CD4-positive, alpha-beta T cell treated with Interleukin-4 for 1 hour (primary cell): ENCODE measurements at regions not wholly inside any gene's neighbourhood (a gene's known extent, or its start where the extent isn't known, plus 50 kb on each side); places are given as distances from the start of the nearest gene placed in this dataset.
A peak's percentile ranks its signal among the peaks of the same experiment; 100 is the strongest.
"Not testable (repeated sequence)": the region's sequence is repeated elsewhere in the genome, so short reads cannot be mapped to it uniquely, and the experiment has no call there.

ENCODE experiments used
- DNase-seq, 2 donors: peaks; one replicate each; pipeline ENCODE4 v3.0.0-alpha.2; 2020 to 2022

GRCh38 chr11:67940440-67940839 is 63.5 kb downstream of the UNC93B1 start:
- not testable (repeated sequence) for DNase-seq

DNA sequence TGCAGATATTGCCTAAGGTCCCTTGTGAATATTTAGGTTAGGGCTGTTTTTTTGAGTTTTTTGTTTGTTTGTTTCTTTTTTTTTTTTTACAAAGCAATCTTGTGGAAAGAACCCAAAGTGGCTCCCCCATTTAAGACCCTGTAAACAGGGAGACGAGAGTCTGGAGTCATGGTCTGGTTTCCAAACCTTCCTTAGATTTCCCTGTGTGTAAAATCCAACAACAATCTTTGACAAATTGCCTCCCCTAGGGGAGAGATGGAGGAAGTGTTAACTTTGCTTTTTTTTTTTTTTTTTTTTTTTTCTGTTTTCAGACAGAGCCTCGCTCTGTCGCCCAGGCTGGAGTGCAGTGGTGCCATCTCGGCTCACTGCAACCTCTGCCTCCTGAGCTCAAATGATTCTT is 64.9 kb downstream of the UNC93B1 start:
- not testable (repeated sequence) for DNase-seq

GRCh38 chr11:67938371-67938770 is 65.5 kb downstream of the UNC93B1 start:
- not testable (repeated sequence) for DNase-seq

- DNase-seq, result not testable (repeated sequence)
These were observed 80.3 kb downstream of the UNC93B1 start for GRCh38 chr11:67923565-67923964.

DNA sequence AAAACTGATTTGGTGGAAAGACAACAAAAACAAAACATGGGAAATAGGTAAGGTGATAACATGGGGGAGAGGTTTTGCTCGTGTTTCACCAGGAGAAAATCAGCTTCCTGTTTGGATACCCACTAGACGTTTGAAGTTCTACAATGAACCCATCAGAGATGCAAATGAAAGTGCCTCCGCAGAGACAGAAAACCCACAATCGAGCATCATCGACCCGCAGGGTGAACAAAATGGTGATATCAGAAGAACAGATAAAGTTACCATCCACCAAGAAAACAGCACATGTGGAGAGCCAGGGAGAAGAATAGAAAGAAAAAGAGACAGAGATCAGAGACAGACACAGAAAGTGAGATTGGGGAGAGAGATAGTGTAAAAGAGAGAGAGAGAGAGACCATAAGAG is 83.4 kb downstream of the UNC93B1 start:
- DNase-seq, result peak; percentile 27 to 30

DNA sequence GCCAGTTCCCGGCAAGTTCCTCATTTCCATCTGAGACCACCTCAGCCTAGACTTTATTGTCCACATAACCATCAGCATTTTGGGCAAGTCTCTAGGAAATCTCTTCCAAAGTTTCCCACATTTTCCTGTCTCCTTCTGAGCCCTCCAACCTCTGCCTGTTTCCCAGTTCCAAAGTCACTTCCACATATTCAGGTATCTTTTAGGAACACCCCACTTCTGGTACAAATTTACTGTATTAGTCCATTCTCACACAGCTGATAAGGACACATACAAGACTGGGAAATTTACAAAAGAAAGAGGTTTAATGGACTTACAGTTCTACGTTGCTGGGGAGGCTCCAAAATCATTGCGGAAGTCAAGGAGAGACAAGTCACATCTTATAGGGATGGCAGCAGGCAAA is 91.7 kb downstream of the UNC93B1 start:
- DNase-seq, result not testable (repeated sequence)

GRCh38 chr11:67911211-67911610 is 92.7 kb downstream of the UNC93B1 start:
- not testable (repeated sequence) for DNase-seq

- DNase-seq, result not testable (repeated sequence)
These were observed 93.1 kb downstream of the UNC93B1 start for GRCh38 chr11:67910803-67911202.

DNA sequence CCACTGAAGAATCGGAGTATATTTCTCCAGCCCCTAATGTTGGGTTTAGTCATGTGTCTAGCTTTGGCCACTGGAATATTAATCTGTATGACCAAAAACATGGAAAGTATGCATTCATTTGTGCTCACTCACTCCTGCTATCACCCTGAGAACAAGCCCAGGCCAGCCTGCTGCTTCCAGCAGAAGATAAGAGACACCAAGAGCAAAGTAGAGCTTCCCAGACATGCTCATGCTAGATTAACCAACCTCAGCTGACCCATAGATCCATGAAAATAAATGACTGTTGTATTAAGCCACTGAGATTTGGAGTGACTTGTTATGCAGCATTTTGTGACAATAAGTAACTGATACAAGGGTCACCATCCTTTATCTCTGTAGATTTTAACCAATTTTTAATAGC is 96.9 kb downstream of the UNC93B1 start:
- not testable (repeated sequence) for DNase-seq

DNA sequence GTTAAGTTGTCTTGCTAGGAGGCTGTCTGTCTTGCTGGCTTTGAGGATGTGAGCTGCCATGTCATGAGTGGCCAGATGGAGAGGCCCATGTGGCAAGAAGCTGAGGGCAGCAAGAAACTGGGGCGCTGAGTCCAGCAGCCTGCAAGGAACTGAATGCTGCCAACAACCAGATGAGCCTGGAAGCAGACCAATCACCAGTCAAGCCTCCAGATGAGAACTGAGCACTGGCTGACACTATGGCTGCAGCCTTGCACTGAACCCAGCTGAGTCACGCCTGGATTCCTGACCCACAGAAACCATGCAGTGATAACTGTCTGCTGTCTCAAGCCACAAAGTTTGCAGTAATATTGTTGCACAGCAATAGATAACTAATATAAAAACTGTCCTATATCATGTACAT is 104.4 kb downstream of the UNC93B1 start:
- DNase-seq, result not testable (repeated sequence)

- not testable (repeated sequence) for DNase-seq
These were observed 110.4 kb downstream of the UNC93B1 start for GRCh38 chr11:67893487-67893886.

DNA sequence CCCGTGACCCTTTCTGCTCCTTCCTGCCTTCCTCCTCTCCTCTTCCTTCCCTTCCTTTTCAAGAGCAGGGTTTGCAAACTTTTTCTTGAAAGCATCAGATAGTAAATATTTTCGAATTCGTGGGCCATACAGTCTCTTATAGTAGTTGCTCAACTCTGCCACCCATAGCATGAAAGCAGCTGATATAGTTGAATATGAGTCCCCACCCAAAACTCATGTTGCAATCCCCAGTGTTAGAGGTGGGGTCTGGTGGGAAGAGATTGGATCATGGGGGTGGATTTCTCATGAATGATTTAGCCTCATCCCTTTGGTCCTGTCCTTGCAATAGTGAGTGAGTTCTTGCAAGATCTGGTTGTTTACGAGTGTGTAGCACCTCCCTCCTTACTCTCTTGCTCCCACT is 114.3 kb downstream of the UNC93B1 start:
- DNase-seq, result not testable (repeated sequence)

DNA sequence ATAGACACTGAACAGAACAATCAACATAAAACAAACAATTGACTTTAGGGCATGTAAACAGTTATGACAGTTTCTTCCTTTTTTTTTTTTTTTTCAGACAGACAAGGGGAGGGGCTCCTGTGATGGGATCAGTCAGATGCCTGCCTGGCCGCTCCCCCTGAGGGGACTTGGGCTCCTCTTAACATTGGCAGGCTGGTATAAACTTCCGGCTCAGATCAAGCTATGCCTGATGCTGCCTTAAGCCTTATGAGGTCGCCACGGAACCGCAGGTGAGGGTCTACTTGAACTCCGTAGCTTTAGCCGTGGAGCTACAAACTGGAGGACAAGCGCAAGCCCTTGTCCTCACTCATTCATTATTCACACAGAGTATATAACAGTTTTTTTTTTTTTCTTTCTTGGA is 115.8 kb downstream of the UNC93B1 start:
- DNase-seq, result peak in 1 of 2 donors; percentile 41

DNA sequence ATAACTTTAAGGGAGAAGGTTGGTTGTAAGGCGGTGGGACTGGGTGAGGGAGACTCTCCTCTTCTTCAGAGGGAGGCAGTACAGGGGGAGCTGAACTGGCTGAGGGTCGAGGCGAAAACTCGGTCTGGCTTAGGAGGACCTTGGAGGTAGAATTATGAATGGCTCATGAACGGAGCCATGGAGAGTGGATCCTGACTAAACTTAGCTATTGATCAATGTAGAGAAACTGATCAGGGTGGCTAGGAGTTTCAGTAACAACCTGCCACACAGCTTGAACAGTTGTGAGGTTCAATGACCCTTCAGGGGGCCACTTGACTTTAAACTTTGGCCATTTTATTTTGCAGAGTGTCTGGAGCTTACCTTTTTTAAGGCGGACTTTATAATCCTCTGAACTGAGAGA is 117.2 kb downstream of the UNC93B1 start:
- not testable (repeated sequence) for DNase-seq

DNA sequence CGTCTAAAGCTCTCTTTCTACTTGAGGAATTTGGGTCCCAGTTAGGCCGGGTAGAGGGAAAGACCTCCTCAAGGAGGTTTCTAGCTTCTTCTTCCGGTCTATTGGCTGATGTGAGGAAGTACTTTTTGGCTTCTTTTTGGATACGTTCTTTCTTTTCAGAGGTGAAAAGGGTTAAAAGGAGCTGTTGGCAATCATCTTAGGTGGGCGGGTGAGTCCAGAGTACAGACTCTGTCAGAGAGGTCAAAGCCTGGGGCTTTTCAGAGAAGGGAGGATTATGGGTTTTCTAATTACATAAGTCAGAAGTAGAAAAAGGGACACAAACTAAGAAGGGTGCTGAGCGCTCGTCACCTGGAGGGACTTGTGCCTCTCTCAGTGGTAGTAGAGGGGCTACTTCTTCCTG is 117.7 kb downstream of the UNC93B1 start:
- DNase-seq, result peak in 1 of 2 donors; percentile 1

DNA sequence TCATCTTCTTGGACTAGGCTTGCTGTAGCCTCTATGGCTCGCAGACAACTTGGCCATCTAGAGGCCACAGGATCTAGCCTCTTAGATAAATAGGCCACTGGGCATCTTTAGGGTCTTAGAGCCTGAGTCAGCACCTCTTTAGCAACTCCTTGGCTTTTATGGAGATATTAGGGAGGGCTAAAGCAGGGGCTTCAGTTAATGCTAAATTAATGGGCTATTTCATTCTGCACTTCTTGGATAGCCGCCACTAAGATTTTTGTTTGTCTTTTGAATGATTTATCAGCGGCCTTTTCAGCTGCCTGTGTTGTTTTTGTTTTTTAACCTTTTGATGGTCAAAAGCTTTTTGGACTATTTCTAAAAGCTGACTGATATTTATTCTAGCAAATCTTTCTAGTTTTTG is 118.3 kb downstream of the UNC93B1 start:
- not testable (repeated sequence) for DNase-seq

- peak; percentile 42 to 66 for DNase-seq
These were observed 118.9 kb downstream of the UNC93B1 start for GRCh38 chr11:67884761-67885558.

DNA sequence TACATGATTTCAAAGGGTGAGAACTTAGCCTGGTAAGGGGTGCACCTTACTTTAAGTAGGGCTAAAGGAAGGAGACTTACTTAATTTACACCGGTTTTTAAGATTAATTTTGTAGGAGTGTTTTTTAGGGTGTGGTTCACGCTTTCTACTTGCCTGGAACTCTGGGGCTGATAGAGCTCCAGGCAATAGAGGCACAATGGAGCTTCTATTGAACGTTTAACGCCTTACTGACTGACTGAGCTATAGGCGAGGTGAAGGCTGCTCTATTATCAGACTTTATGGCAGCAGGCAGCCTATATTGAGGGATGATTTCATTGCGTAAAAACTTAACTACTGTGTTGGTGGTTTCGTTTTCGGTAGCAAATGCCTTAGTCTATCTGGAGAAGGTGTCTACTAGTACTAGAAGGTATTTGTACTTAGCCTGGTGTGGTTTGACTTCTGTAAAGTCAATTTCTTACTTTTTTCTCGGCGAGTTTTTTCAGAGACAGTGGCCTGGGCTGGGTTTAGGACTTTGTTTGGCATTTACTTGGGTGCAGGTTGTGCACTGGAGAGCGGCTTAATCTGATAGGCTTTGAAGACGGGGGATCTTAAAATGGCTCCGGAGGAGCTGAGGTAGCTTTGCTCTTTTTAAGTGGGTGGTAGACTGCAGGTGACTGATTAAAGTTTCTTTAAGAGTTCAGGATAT is 119.7 kb downstream of the UNC93B1 start:
- peak; percentile 13 to 46 for DNase-seq

DNA sequence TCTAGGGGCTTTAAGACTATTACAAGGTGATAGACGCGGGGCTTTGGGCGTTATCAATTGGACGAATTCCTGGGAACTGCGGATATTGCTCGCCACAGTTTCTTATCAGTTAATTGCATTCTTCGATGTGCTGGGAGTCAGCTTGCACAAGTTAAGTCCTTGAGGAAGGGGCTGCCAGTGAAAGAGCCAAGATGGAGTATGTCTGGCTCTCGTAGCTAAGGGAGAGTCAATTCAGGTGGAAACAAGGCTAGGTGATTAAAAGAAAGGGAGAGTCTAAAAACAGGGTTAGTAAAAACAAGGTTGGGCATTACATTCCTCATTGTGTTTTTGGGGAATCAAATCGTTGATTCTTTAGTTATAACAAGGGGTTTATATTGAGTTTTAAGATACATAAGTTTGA is 121.6 kb downstream of the UNC93B1 start:
- not testable (repeated sequence) for DNase-seq

GRCh38 chr11:67881836-67882235 is 122.1 kb downstream of the UNC93B1 start:
- DNase-seq, result not testable (repeated sequence)

GRCh38 chr11:67880594-67881196 is 123.2 kb downstream of the UNC93B1 start:
- not testable (repeated sequence) for DNase-seq

- not testable (repeated sequence) for DNase-seq
These were observed 125.2 kb downstream of the UNC93B1 start for GRCh38 chr11:67878666-67879065.

GRCh38 chr11:67877316-67877715 is 126.6 kb downstream of the UNC93B1 start:
- DNase-seq, result peak in 1 of 2 donors; percentile 51

GRCh38 chr11:67873223-67873622 is 130.7 kb downstream of the UNC93B1 start:
- DNase-seq, result not testable (repeated sequence)
